Type B pancreatic cell (in vitro differentiated cells): ENCODE measurements at regions not wholly inside any gene's neighbourhood (a gene's known extent, or its start where the extent isn't known, plus 50 kb on each side); places are given as distances from the start of the nearest gene placed in this dataset.
A peak's percentile ranks its signal among the peaks of the same experiment; 100 is the strongest.

Source experiments
- DNase-seq: peaks from one replicate; pipeline ENCODE4 v3.0.0; 2021; ENCODE audit warnings: mixed read lengths; ENCODE audit not compliant: unreplicated experiment; ENCODE audit errors: extremely low spot score
- H3K27ac Mint-ChIP-seq: 2 replicates; pipeline ENCODE4 v1.8.0; 2021; ENCODE audit warnings: mild to moderate bottlenecking, mixed read lengths
- H3K27me3 Mint-ChIP-seq: 2 replicates; pipeline ENCODE4 v1.8.0; 2021; ENCODE audit warnings: mixed read lengths
- H3K36me3 Mint-ChIP-seq: 2 replicates; pipeline ENCODE4 v1.8.0; 2021; ENCODE audit warnings: mixed read lengths
- H3K4me1 Mint-ChIP-seq: one replicate; pipeline ENCODE4 v1.8.0; 2021; ENCODE audit warnings: mixed read lengths; ENCODE audit not compliant: unreplicated experiment
- H3K4me3 Mint-ChIP-seq: 2 replicates; pipeline ENCODE4 v1.8.0; 2021; ENCODE audit warnings: mild to moderate bottlenecking, mixed read lengths
- H3K9me3 Mint-ChIP-seq: 2 replicates; pipeline ENCODE4 v1.8.0; 2021; ENCODE audit warnings: mixed read lengths
- TF ChIP-seq, protein P1 (sequence below): fragments of 200-600 bp; sonication (generic); conservative IDR thresholded peaks from 2 replicates; pipeline ENCODE4 v1.5.0; 2021; ENCODE audit warnings: antibody characterized with exemption, mild to moderate bottlenecking

DNA sequence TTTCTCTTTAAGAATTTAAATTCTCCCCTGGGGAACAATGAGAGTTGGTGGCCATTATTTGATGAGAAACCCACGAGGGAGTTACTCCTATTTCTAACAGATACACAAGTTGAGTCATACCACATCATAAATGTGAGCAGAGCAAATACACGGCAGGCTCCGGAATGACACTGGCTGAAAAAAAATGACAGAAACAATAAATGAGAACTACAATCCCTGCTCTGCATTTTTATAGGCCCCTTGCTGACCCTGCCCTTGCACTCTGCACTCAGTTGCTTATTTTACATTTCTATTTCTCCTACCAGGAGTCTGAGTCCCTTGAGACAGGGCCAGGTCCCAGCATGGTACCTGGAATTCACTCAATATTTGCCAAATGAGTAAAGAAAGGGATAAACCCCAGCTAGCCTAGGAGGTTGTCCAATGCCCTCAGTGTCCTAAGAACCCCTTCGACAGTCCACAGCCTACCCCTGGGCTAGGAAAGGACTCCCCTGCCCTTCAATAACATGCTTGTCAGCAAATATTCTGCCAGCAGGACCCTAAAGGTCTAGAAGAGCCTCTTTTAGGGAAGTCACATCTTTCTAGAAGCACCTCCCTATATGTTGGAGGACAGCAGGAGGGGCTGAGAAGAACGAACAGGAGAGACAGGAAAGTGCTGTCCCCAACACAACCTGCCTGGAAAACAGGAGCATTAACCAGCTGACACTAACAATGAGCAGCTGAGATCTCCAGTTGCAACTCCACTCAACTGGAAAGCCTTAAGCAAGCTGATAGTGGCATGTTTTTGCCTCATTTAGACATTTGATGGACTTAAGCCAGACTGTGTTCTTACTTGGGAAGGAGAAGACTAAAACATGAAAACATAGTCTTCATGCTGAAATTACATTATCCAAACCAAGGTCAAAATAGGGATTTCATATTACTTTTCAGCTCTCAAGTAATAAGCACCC, 191.2 kb downstream of the ACTL7B start:
- TF ChIP-seq, protein P1, sequence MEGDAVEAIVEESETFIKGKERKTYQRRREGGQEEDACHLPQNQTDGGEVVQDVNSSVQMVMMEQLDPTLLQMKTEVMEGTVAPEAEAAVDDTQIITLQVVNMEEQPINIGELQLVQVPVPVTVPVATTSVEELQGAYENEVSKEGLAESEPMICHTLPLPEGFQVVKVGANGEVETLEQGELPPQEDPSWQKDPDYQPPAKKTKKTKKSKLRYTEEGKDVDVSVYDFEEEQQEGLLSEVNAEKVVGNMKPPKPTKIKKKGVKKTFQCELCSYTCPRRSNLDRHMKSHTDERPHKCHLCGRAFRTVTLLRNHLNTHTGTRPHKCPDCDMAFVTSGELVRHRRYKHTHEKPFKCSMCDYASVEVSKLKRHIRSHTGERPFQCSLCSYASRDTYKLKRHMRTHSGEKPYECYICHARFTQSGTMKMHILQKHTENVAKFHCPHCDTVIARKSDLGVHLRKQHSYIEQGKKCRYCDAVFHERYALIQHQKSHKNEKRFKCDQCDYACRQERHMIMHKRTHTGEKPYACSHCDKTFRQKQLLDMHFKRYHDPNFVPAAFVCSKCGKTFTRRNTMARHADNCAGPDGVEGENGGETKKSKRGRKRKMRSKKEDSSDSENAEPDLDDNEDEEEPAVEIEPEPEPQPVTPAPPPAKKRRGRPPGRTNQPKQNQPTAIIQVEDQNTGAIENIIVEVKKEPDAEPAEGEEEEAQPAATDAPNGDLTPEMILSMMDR, result no peak
- Mint-ChIP-seq H3K27me3 (peaks cover 3% of the 10 kb centered on the region), H3K27ac (no peak overlapping the region), H3K4me1 (peaks cover 4% of the 10 kb centered on the region), H3K4me3 (peak overlapping the region; percentile 9), H3K36me3 (no peaks in the 10 kb centered on the region), H3K9me3 (no peaks in the 10 kb centered on the region)
- no peak for DNase-seq

- Mint-ChIP-seq H3K27me3 (peaks cover 3% of the 10 kb centered on the region), H3K9me3 (peaks cover 9% of the 10 kb centered on the region), H3K36me3 (no peaks in the 10 kb centered on the region), H3K27ac (no peak overlapping the region), H3K4me3 (no peak overlapping the region), H3K4me1 (peaks cover 4% of the 10 kb centered on the region)
- DNase-seq, result no peak
- TF ChIP-seq, protein P1, result no peak
These were observed 192.4 kb downstream of the ACTL7B start for GRCh38 chr9:108663422-108663821.

DNA sequence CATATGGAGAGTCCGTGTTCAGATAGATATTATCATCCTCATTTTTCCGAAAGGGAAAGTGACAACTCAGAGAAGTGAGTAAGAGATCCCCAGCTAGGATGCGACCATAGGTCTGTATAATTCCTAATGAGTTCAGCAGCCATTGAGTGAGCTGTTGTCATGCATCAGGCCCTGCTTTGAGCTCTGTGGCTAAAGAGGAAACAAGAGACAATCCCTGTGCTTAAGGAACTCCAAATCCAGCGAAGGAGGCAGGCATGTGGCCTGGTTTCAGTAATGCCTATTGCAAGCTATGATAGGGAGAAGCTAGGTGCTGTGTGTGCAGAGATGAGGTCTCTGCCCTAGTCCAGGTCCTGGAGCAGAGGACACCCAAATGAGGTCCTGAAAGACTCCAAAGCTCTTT, 192.8 kb downstream of the ACTL7B start:
- no peak overlapping the region for H3K4me3 Mint-ChIP-seq
- TF ChIP-seq, protein P1, result no peak
- peaks cover 3% of the 10 kb centered on the region for H3K27me3 Mint-ChIP-seq
- H3K27ac Mint-ChIP-seq, result no peak overlapping the region
- H3K36me3 Mint-ChIP-seq, result no peaks in the 10 kb centered on the region
- peaks cover 9% of the 10 kb centered on the region for H3K9me3 Mint-ChIP-seq
- peaks cover 4% of the 10 kb centered on the region for H3K4me1 Mint-ChIP-seq
- no peak for DNase-seq

DNA sequence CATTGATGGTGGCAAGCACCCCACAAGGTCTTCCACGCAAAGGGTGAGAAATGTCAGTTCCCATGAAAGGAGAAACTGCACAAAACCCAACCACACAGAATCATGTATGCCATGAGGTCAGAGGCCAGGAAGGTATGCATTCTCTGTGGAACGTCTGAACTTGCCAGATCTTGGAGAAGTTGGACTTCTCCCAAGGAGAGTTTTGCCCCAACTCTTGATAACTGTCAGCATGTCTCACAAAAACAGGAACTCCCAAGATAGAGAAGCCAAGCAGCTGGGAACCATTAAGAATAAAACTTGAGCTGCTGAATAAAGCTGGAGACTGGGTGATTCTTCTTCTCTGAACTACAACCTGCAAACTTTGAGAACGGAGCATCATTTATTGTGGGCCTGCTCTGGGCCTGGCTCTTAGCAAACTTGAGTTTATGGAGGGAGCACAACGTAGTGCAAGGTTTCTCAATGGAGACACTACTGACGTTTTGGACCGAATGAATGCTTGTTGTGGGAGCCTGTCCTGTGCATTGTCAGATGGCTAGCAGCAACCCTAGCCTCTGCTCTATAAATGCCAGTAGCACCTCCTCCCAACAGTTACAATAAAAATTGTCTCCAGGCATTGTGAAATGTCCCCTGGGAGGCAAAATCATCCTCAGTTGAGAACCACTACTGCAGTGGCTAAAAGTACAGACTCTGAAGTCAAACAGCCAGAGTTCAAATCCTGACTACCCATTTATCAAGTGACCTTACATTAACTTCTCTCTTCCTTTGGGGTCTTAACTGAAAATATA, 193.5 kb downstream of the ACTL7B start:
- TF ChIP-seq, protein P1, result no peak
- H3K27ac Mint-ChIP-seq, result no peak overlapping the region
- no peaks in the 10 kb centered on the region for H3K36me3 Mint-ChIP-seq
- H3K4me3 Mint-ChIP-seq, result no peak overlapping the region
- DNase-seq, result no peak
- peaks cover 4% of the 10 kb centered on the region for H3K4me1 Mint-ChIP-seq
- peaks cover 9% of the 10 kb centered on the region for H3K9me3 Mint-ChIP-seq
- peaks cover 6% of the 10 kb centered on the region for H3K27me3 Mint-ChIP-seq

- no peak overlapping the region for H3K4me3 Mint-ChIP-seq
- no peaks in the 10 kb centered on the region for H3K36me3 Mint-ChIP-seq
- peaks cover 4% of the 10 kb centered on the region for H3K27me3 Mint-ChIP-seq
- DNase-seq, result no peak
- no peaks in the 10 kb centered on the region for H3K4me1 Mint-ChIP-seq
- H3K9me3 Mint-ChIP-seq, result peaks cover 9% of the 10 kb centered on the region
- TF ChIP-seq, protein P1, result no peak
- H3K27ac Mint-ChIP-seq, result no peak overlapping the region
These were observed 199.2 kb downstream of the ACTL7B start for GRCh38 chr9:108656566-108656965.
